ENCODE measurements at regions not wholly inside any gene's neighbourhood (a gene's known extent, or its start where the extent isn't known, plus 50 kb on each side); places are given as distances from the start of the nearest gene placed in this dataset.

- Histone ChIP-seq H3K36me3 (ENCODE audit: control insufficient read depth in 1 of 2, insufficient read depth in 2 of 2, low read length in 2 of 2) (no peaks in the 10 kb centered on the region), H3K9me3 (ENCODE audit: control insufficient read depth in 1 of 2, low read length in 2 of 2) (no peaks in the 10 kb centered on the region), H3K4me3 (ENCODE audit: low read depth in 1 of 2, low read length in 2 of 2) (no peak overlapping the region), H3K27me3 (ENCODE audit: control insufficient read depth in 1 of 2, insufficient read depth in 2 of 2, low read length in 2 of 2) (no peaks in the 10 kb centered on the region), H3K4me1 (ENCODE audit: control insufficient read depth in 1 of 2, insufficient read depth in 2 of 2, low read length in 2 of 2) (peaks cover 20 to 33% of the 10 kb centered on the region in 2 donors), H3K27ac (ENCODE audit: low read depth, low read length) (no peak overlapping the region), H3K9ac (ENCODE audit: low read depth in 1 of 2, low read length in 2 of 2) (no peak overlapping the region)
Observed at GRCh38 chr16:85390511-85391174, 222.5 kb upstream of the GSE1 start.

- Histone ChIP-seq H3K9ac (ENCODE audit: low read depth in 1 of 2, low read length in 2 of 2) (no peak overlapping the region), H3K4me1 (ENCODE audit: control insufficient read depth in 1 of 2, insufficient read depth in 2 of 2, low read length in 2 of 2) (peaks cover 20 to 34% of the 10 kb centered on the region in 2 donors), H3K4me3 (ENCODE audit: low read depth in 1 of 2, low read length in 2 of 2) (no peak overlapping the region), H3K27ac (ENCODE audit: low read depth, low read length) (no peak overlapping the region), H3K9me3 (ENCODE audit: control insufficient read depth in 1 of 2, low read length in 2 of 2) (no peaks in the 10 kb centered on the region), H3K36me3 (ENCODE audit: control insufficient read depth in 1 of 2, insufficient read depth in 2 of 2, low read length in 2 of 2) (no peaks in the 10 kb centered on the region), H3K27me3 (ENCODE audit: control insufficient read depth in 1 of 2, insufficient read depth in 2 of 2, low read length in 2 of 2) (no peaks in the 10 kb centered on the region)
Observed at GRCh38 chr16:85391175-85391707, 221.9 kb upstream of the GSE1 start.

- no peaks in the 10 kb centered on the region for H3K27me3 ChIP-seq (ENCODE audit: control insufficient read depth in 1 of 2, insufficient read depth in 2 of 2, low read length in 2 of 2)
- no peak overlapping the region for H3K9ac ChIP-seq (ENCODE audit: low read depth in 1 of 2, low read length in 2 of 2)
- no peaks in the 10 kb centered on the region for H3K9me3 ChIP-seq (ENCODE audit: control insufficient read depth in 1 of 2, low read length in 2 of 2)
- H3K27ac ChIP-seq (ENCODE audit: low read depth, low read length) = no peak overlapping the region
- H3K4me3 ChIP-seq (ENCODE audit: low read depth in 1 of 2, low read length in 2 of 2) = no peak overlapping the region
- no peaks in the 10 kb centered on the region for H3K36me3 ChIP-seq (ENCODE audit: control insufficient read depth in 1 of 2, insufficient read depth in 2 of 2, low read length in 2 of 2)
- H3K4me1 ChIP-seq (ENCODE audit: control insufficient read depth in 1 of 2, insufficient read depth in 2 of 2, low read length in 2 of 2) = peaks cover 20 to 34% of the 10 kb centered on the region in 2 donors
Observed at GRCh38 chr16:85391769-85392583, 221.1 kb upstream of the GSE1 start.

- no peak overlapping the region for H3K4me3 ChIP-seq (ENCODE audit: low read depth in 1 of 2, low read length in 2 of 2)
- no peaks in the 10 kb centered on the region for H3K27me3 ChIP-seq (ENCODE audit: control insufficient read depth in 1 of 2, insufficient read depth in 2 of 2, low read length in 2 of 2)
- no peak overlapping the region for H3K27ac ChIP-seq (ENCODE audit: low read depth, low read length)
- H3K9ac ChIP-seq (ENCODE audit: low read depth in 1 of 2, low read length in 2 of 2) = no peak overlapping the region
- no peaks in the 10 kb centered on the region for H3K9me3 ChIP-seq (ENCODE audit: control insufficient read depth in 1 of 2, low read length in 2 of 2)
- peaks cover 20 to 34% of the 10 kb centered on the region in 2 donors for H3K4me1 ChIP-seq (ENCODE audit: control insufficient read depth in 1 of 2, insufficient read depth in 2 of 2, low read length in 2 of 2)
- no peaks in the 10 kb centered on the region for H3K36me3 ChIP-seq (ENCODE audit: control insufficient read depth in 1 of 2, insufficient read depth in 2 of 2, low read length in 2 of 2)
Observed at GRCh38 chr16:85392756-85393673, 220.1 kb upstream of the GSE1 start.

GRCh38 chr16:85393674-85394451 is 219.3 kb upstream of the GSE1 start:
- H3K36me3 ChIP-seq (ENCODE audit: control insufficient read depth in 1 of 2, insufficient read depth in 2 of 2, low read length in 2 of 2) = no peaks in the 10 kb centered on the region
- H3K27ac ChIP-seq (ENCODE audit: low read depth, low read length) = no peak overlapping the region
- H3K4me3 ChIP-seq (ENCODE audit: low read depth in 1 of 2, low read length in 2 of 2) = no peak overlapping the region
- no peak overlapping the region for H3K9ac ChIP-seq (ENCODE audit: low read depth in 1 of 2, low read length in 2 of 2)
- no peaks in the 10 kb centered on the region for H3K27me3 ChIP-seq (ENCODE audit: control insufficient read depth in 1 of 2, insufficient read depth in 2 of 2, low read length in 2 of 2)
- peaks cover 20 to 34% of the 10 kb centered on the region in 2 donors for H3K4me1 ChIP-seq (ENCODE audit: control insufficient read depth in 1 of 2, insufficient read depth in 2 of 2, low read length in 2 of 2)
- no peaks in the 10 kb centered on the region for H3K9me3 ChIP-seq (ENCODE audit: control insufficient read depth in 1 of 2, low read length in 2 of 2)

GRCh38 chr16:85394456-85395206 is 218.5 kb upstream of the GSE1 start:
- Histone ChIP-seq H3K9ac (ENCODE audit: low read depth in 1 of 2, low read length in 2 of 2) (no peak overlapping the region), H3K9me3 (ENCODE audit: control insufficient read depth in 1 of 2, low read length in 2 of 2) (no peaks in the 10 kb centered on the region), H3K4me1 (ENCODE audit: control insufficient read depth in 1 of 2, insufficient read depth in 2 of 2, low read length in 2 of 2) (peaks cover 20 to 34% of the 10 kb centered on the region in 2 donors), H3K27ac (ENCODE audit: low read depth, low read length) (no peak overlapping the region), H3K27me3 (ENCODE audit: control insufficient read depth in 1 of 2, insufficient read depth in 2 of 2, low read length in 2 of 2) (no peaks in the 10 kb centered on the region), H3K4me3 (ENCODE audit: low read depth in 1 of 2, low read length in 2 of 2) (no peak overlapping the region), H3K36me3 (ENCODE audit: control insufficient read depth in 1 of 2, insufficient read depth in 2 of 2, low read length in 2 of 2) (no peaks in the 10 kb centered on the region)

- Histone ChIP-seq H3K9ac (ENCODE audit: low read depth in 1 of 2, low read length in 2 of 2) (no peak overlapping the region), H3K9me3 (ENCODE audit: control insufficient read depth in 1 of 2, low read length in 2 of 2) (no peaks in the 10 kb centered on the region), H3K4me1 (ENCODE audit: control insufficient read depth in 1 of 2, insufficient read depth in 2 of 2, low read length in 2 of 2) (peaks cover 17 to 34% of the 10 kb centered on the region in 2 donors), H3K4me3 (ENCODE audit: low read depth in 1 of 2, low read length in 2 of 2) (no peak overlapping the region), H3K27me3 (ENCODE audit: control insufficient read depth in 1 of 2, insufficient read depth in 2 of 2, low read length in 2 of 2) (no peaks in the 10 kb centered on the region), H3K36me3 (ENCODE audit: control insufficient read depth in 1 of 2, insufficient read depth in 2 of 2, low read length in 2 of 2) (no peaks in the 10 kb centered on the region), H3K27ac (ENCODE audit: low read depth, low read length) (no peak overlapping the region)
Observed at GRCh38 chr16:85395207-85395912, 217.8 kb upstream of the GSE1 start.

- no peaks in the 10 kb centered on the region for H3K27me3 ChIP-seq (ENCODE audit: control insufficient read depth in 1 of 2, insufficient read depth in 2 of 2, low read length in 2 of 2)
- peaks cover 11 to 31% of the 10 kb centered on the region in 2 donors for H3K4me1 ChIP-seq (ENCODE audit: control insufficient read depth in 1 of 2, insufficient read depth in 2 of 2, low read length in 2 of 2)
- H3K4me3 ChIP-seq (ENCODE audit: low read depth in 1 of 2, low read length in 2 of 2) = no peak overlapping the region
- no peak overlapping the region for H3K27ac ChIP-seq (ENCODE audit: low read depth, low read length)
- H3K9ac ChIP-seq (ENCODE audit: low read depth in 1 of 2, low read length in 2 of 2) = no peak overlapping the region
- no peaks in the 10 kb centered on the region for H3K36me3 ChIP-seq (ENCODE audit: control insufficient read depth in 1 of 2, insufficient read depth in 2 of 2, low read length in 2 of 2)
- no peaks in the 10 kb centered on the region for H3K9me3 ChIP-seq (ENCODE audit: control insufficient read depth in 1 of 2, low read length in 2 of 2)
Observed at GRCh38 chr16:85395913-85396878, 216.9 kb upstream of the GSE1 start.

All from duodenal mucosa (tissue), 2 donors.